Panc1 (cell line): ENCODE measurements at regions not wholly inside any gene's neighbourhood (a gene's known extent, or its start where the extent isn't known, plus 50 kb on each side); places are given as distances from the start of the nearest gene placed in this dataset.
"Not testable (repeated sequence)": the region's sequence is repeated elsewhere in the genome, so short reads cannot be mapped to it uniquely, and the experiment has no call there.

Experiments used
- ATAC-seq: fragments of 200-7000 bp; cut with Tn5 transposase; 2 replicates; pipeline ENCODE4 v1.9.1; 2020; ENCODE audit warnings: mild to moderate bottlenecking, moderate library complexity
- BruUV-seq: library from RNA; stranded (reverse); fragments of 400-500 nt; replicated peaks from 2 replicates; lab custom pipeline; 2021; lab: Mats Ljungman, UMichigan
- CTCF ChIA-PET: fragments of 300-600 bp; sonication (Branson Sonifier 250); formaldehyde crosslinking; loops from one replicate; lab custom pipeline; 2022; ENCODE audit warnings: antibody characterized with exemption; lab: Charles Lee
- POLR2A ChIA-PET: fragments of 300-600 bp; sonication (Branson Sonifier 250); formaldehyde crosslinking; loops from one replicate; lab custom pipeline; 2022; ENCODE audit warnings: antibody characterized with exemption; lab: Charles Lee
- DNase-seq: peaks from one replicate; pipeline ENCODE4 v3.0.0-alpha.2; 2010; ENCODE audit warnings: low read depth, low spot score
- H3K27ac ChIP-seq: 2 replicates; pipeline ENCODE4 v1.5.1; 2011; ENCODE audit warnings: mild to moderate bottlenecking, low read length, inconsistent platforms
- H3K27me3 ChIP-seq: fragments of 200-500 bp; sonication (Bioruptor generic); 2 replicates; pipeline ENCODE4 v1.6.0; 2014; ENCODE audit warnings: low read length, inconsistent platforms; ENCODE audit not compliant: control insufficient read depth, insufficient read depth
- H3K36me3 ChIP-seq: fragments of 200-500 bp; sonication (Bioruptor generic); 2 replicates; pipeline ENCODE4 v1.5.1; 2014; ENCODE audit warnings: inconsistent platforms, mild to moderate bottlenecking, low read length, moderate library complexity; ENCODE audit not compliant: control insufficient read depth, insufficient read depth
- H3K4me1 ChIP-seq: 2 replicates; pipeline ENCODE4 v1.5.1; 2011; ENCODE audit warnings: inconsistent platforms, mild to moderate bottlenecking, low read length, moderate library complexity; ENCODE audit not compliant: control insufficient read depth, insufficient read depth
- H3K4me3 ChIP-seq, 2 experiments: 2 replicates each; pipeline ENCODE4 v1.5.1; 2011 to 2012; ENCODE audit warnings: low read depth in 2 of 2, low read length in 2 of 2, mild to moderate bottlenecking in 2 of 2, inconsistent platforms in 1 of 2, moderate library complexity in 1 of 2
- H3K9me3 ChIP-seq: fragments of 200-500 bp; sonication (Bioruptor generic); 2 replicates; pipeline ENCODE4 v1.5.1; 2014; ENCODE audit warnings: low read depth, mild to moderate bottlenecking, inconsistent platforms, low read length, moderate library complexity; ENCODE audit not compliant: control insufficient read depth, insufficient read depth
- CTCF ChIP-seq: fragments of 450-650 bp; IDR thresholded peaks from 2 replicates; pipeline ENCODE4 v1.5.1; 2017; ENCODE audit warnings: mild to moderate bottlenecking
- POLR2AphosphoS5 ChIP-seq: IDR thresholded peaks from 2 replicates; pipeline ENCODE4 v1.6.1; 2012; ENCODE audit warnings: mild to moderate bottlenecking, low read depth, low read length, moderate library complexity
- REST ChIP-seq, 2 experiments: IDR thresholded peaks; 2 replicates each; pipeline ENCODE4 v1.6.1; 2011 to 2012; ENCODE audit warnings: low read depth in 2 of 2, control low read depth in 1 of 2, low read length in 1 of 2, mild to moderate bottlenecking in 1 of 2, moderate library complexity in 1 of 2; ENCODE audit not compliant: insufficient read depth in 1 of 2
- SIN3A ChIP-seq: IDR thresholded peaks from 2 replicates; pipeline ENCODE4 v1.6.1; 2012; ENCODE audit warnings: low read depth, mild to moderate bottlenecking, low read length, moderate library complexity, borderline replicate concordance; ENCODE audit not compliant: insufficient read depth
- TCF7L2 ChIP-seq: IDR thresholded peaks from 2 replicates; pipeline ENCODE4 v1.6.1; 2011; ENCODE audit warnings: mild to moderate bottlenecking, low read depth, low read length, inconsistent platforms
- in situ Hi-C: cut with HindIII; loops from 2 replicates; pipeline ENCODE4 v1.10.0; 2016; ENCODE audit warnings: low sequenced_read_pairs, low pct_unique_long_range_greater_than_20kb
- intact Hi-C: fragments of 100-400 bp; cut with micrococcal nuclease; formaldehyde crosslinking; loops from one replicate; pipeline ENCODE4 v1.10.0; 2022; ENCODE audit not compliant: unreplicated experiment

- DNase-seq = no peak
- H3K27me3 ChIP-seq = no peaks in the 10 kb centered on the region
- in situ Hi-C loops = no loop called here
- ChIA-PET CTCF (no interaction called here), POLR2A (interaction anchor here (1.2 kb wide), 1 partner anchor 11 kb away, joined by 4 read pairs; no protein-coding TSS in a partner anchor)
- intact Hi-C loops = no loop called here
- H3K36me3 ChIP-seq = no peaks in the 10 kb centered on the region
- no peak overlapping the region for H3K27ac ChIP-seq
- BruUV-seq = no TSS peak
- TF ChIP-seq POLR2AphosphoS5 (no peak), REST (IDR thresholded peaks at IDR 0.05; ENCODE audit: insufficient read depth in 1 of 2, low read depth in 2 of 2, low read length in 1 of 2) (no peak), TCF7L2 (no peak), CTCF (no peak), SIN3A (no peak)
- H3K9me3 ChIP-seq = no peaks in the 10 kb centered on the region
- no peak for ATAC-seq
- H3K4me3 ChIP-seq = no peak overlapping the region
- H3K4me1 ChIP-seq = 0 out of 2 replicates have a peak, but pooled peaks cover 2% of the 10 kb centered on the region
Observed at GRCh38 chr12:116670859-116671258, 67.0 kb downstream of the SPRING1 start.

- Histone ChIP-seq H3K4me3 (no peak overlapping the region), H3K27ac (no peak overlapping the region), H3K9me3 (no peaks in the 10 kb centered on the region), H3K36me3 (no peaks in the 10 kb centered on the region), H3K27me3 (no peaks in the 10 kb centered on the region), H3K4me1 (peaks cover 4% of the 10 kb centered on the region; the same call in 1 of the 2 replicates)
- no peak for DNase-seq
- ChIA-PET POLR2A (no interaction called here), CTCF (no interaction called here)
- intact Hi-C loops = no loop called here
- in situ Hi-C loops = no loop called here
- no peak for ATAC-seq
- TF ChIP-seq SIN3A = no peak
- no peak for TF ChIP-seq POLR2AphosphoS5
- no peak for TF ChIP-seq REST (IDR thresholded peaks at IDR 0.05; ENCODE audit: insufficient read depth in 1 of 2, low read depth in 2 of 2, low read length in 1 of 2)
- no peak for TF ChIP-seq TCF7L2
- TF ChIP-seq CTCF = no peak
- no TSS peak for BruUV-seq
Observed at GRCh38 chr12:116667752-116668151, 70.1 kb downstream of the SPRING1 start.

GRCh38 chr12:116666829-116667228 lies 71.0 kb downstream of the SPRING1 start:
- H3K4me1 ChIP-seq, H3K27ac ChIP-seq, H3K36me3 ChIP-seq, POLR2A ChIA-PET, BruUV-seq, intact Hi-C loops, ATAC-seq, DNase-seq, H3K4me3 ChIP-seq, CTCF ChIA-PET, in situ Hi-C loops, H3K27me3 ChIP-seq, H3K9me3 ChIP-seq: not testable (repeated sequence)
